ENCODE measurements at regions not wholly inside any gene's neighbourhood (a gene's known extent, or its start where the extent isn't known, plus 50 kb on each side); places are given as distances from the start of the nearest gene placed in this dataset.

- ChIA-PET CTCF (no interaction called here), POLR2A (no interaction called here)
- H3K9me3 ChIP-seq (ENCODE audit: control insufficient read depth, insufficient read depth, low read length): peaks cover 55% of the 10 kb centered on the region
- no peak for TF ChIP-seq CTCF (IDR thresholded peaks at IDR 0.05; ENCODE audit: low read depth, low read length)
- H3K27ac ChIP-seq (ENCODE audit: low read depth, low read length): no peak overlapping the region
- DNase-seq (ENCODE audit: low read depth, low spot score): no peak
- H3K4me3 ChIP-seq (ENCODE audit: low read depth, low read length): no peak overlapping the region
- no peaks in the 10 kb centered on the region for H3K27me3 ChIP-seq (ENCODE audit: control insufficient read depth, insufficient read depth, low read length)
Observed at GRCh38 chr15:25170113-25170731, 215.4 kb downstream of the SNRPN start.

GRCh38 chr15:25170781-25171110, 216.0 kb downstream of the SNRPN start:
- Histone ChIP-seq H3K27me3 (ENCODE audit: control insufficient read depth, insufficient read depth, low read length) (no peaks in the 10 kb centered on the region), H3K27ac (ENCODE audit: low read depth, low read length) (no peak overlapping the region), H3K9me3 (ENCODE audit: control insufficient read depth, insufficient read depth, low read length) (peaks cover 60% of the 10 kb centered on the region), H3K4me3 (ENCODE audit: low read depth, low read length) (no peak overlapping the region)
- POLR2A ChIA-PET: no interaction called here
- CTCF ChIA-PET: no interaction called here
- no peak for TF ChIP-seq CTCF (IDR thresholded peaks at IDR 0.05; ENCODE audit: low read depth, low read length)
- no peak for DNase-seq (ENCODE audit: low read depth, low spot score)

- POLR2A ChIA-PET: no interaction called here
- Histone ChIP-seq H3K9me3 (ENCODE audit: control insufficient read depth, insufficient read depth, low read length) (peaks cover 65% of the 10 kb centered on the region), H3K27ac (ENCODE audit: low read depth, low read length) (no peak overlapping the region), H3K4me3 (ENCODE audit: low read depth, low read length) (no peak overlapping the region), H3K27me3 (ENCODE audit: control insufficient read depth, insufficient read depth, low read length) (no peaks in the 10 kb centered on the region)
- CTCF ChIA-PET: no interaction called here
- no peak for DNase-seq (ENCODE audit: low read depth, low spot score)
- no peak for TF ChIP-seq CTCF (IDR thresholded peaks at IDR 0.05; ENCODE audit: low read depth, low read length)
Observed at GRCh38 chr15:25171111-25171811, 216.5 kb downstream of the SNRPN start.

- ChIA-PET POLR2A (no interaction called here), CTCF (no interaction called here)
- Histone ChIP-seq H3K4me3 (ENCODE audit: low read depth, low read length) (no peak overlapping the region), H3K27me3 (ENCODE audit: control insufficient read depth, insufficient read depth, low read length) (no peaks in the 10 kb centered on the region), H3K27ac (ENCODE audit: low read depth, low read length) (no peak overlapping the region), H3K9me3 (ENCODE audit: control insufficient read depth, insufficient read depth, low read length) (peaks cover 73% of the 10 kb centered on the region)
- TF ChIP-seq CTCF (IDR thresholded peaks at IDR 0.05; ENCODE audit: low read depth, low read length): no peak
- DNase-seq (ENCODE audit: low read depth, low spot score): no peak
Observed at GRCh38 chr15:25171856-25172687, 217.3 kb downstream of the SNRPN start.

GRCh38 chr15:25172691-25173090, 217.9 kb downstream of the SNRPN start:
- DNase-seq (ENCODE audit: low read depth, low spot score): no peak
- CTCF ChIA-PET: no interaction called here
- no peaks in the 10 kb centered on the region for H3K27me3 ChIP-seq (ENCODE audit: control insufficient read depth, insufficient read depth, low read length)
- H3K9me3 ChIP-seq (ENCODE audit: control insufficient read depth, insufficient read depth, low read length): peaks cover 79% of the 10 kb centered on the region
- H3K27ac ChIP-seq (ENCODE audit: low read depth, low read length): no peak overlapping the region
- POLR2A ChIA-PET: no interaction called here
- TF ChIP-seq CTCF (IDR thresholded peaks at IDR 0.05; ENCODE audit: low read depth, low read length): no peak
- no peak overlapping the region for H3K4me3 ChIP-seq (ENCODE audit: low read depth, low read length)
